Tibial nerve (tissue), 4 donors: ENCODE measurements at regions not wholly inside any gene's neighbourhood (a gene's known extent, or its start where the extent isn't known, plus 50 kb on each side); places are given as distances from the start of the nearest gene placed in this dataset.

Experiments used
- CTCF ChIP-seq, 5 experiments: fragments of 200-600 bp in 3 of 5; fragments of 450-650 bp in 2 of 5; sonication (generic) in 3 of 5; IDR thresholded peaks; one replicate each; pipeline ENCODE4 v1.5.1; 2016 to 2019; ENCODE audit warnings: antibody characterized with exemption in 5 of 5, mild to moderate bottlenecking in 3 of 5, moderate library complexity in 2 of 5
- EP300 ChIP-seq, 2 donors: sonication (generic); formaldehyde crosslinking; IDR thresholded peaks; one replicate each; pipeline ENCODE4 v1.6.1; 2017; ENCODE audit warnings: antibody characterized with exemption in 2 of 2, mild to moderate bottlenecking in 1 of 2
- POLR2A ChIP-seq, 2 donors: fragments of 450-650 bp; IDR thresholded peaks; one replicate each; pipeline ENCODE4 v1.6.1; 2017; ENCODE audit warnings: antibody characterized with exemption in 2 of 2, mild to moderate bottlenecking in 2 of 2, moderate library complexity in 2 of 2

- TF ChIP-seq POLR2A (IDR thresholded peaks at IDR 0.05), result no peak
- no peak for TF ChIP-seq CTCF (IDR thresholded peaks at IDR 0.05)
- TF ChIP-seq EP300 (IDR thresholded peaks at IDR 0.05), result no peak
Observed at GRCh38 chr9:29199975-29200374, 1626.7 kb upstream of the C9orf72 start.
